Uterus (tissue), 2 donors: ENCODE measurements at regions not wholly inside any gene's neighbourhood (a gene's known extent, or its start where the extent isn't known, plus 50 kb on each side); places are given as distances from the start of the nearest gene placed in this dataset.

Experiments
- CTCF ChIP-seq, 4 experiments: fragments of 200-600 bp in 2 of 4; fragments of 450-650 bp in 2 of 4; sonication (generic) in 2 of 4; IDR thresholded peaks; one replicate each; pipeline ENCODE4 v1.5.1; 2016 to 2019; ENCODE audit warnings: antibody characterized with exemption in 4 of 4, mild to moderate bottlenecking in 2 of 4, moderate library complexity in 1 of 4
- POLR2A ChIP-seq, 2 donors: fragments of 450-650 bp; IDR thresholded peaks; one replicate each; pipeline ENCODE4 v1.6.1; 2016; ENCODE audit warnings: antibody characterized with exemption in 2 of 2, mild to moderate bottlenecking in 1 of 2, moderate library complexity in 1 of 2

- no peak for TF ChIP-seq CTCF (IDR thresholded peaks at IDR 0.05)
- TF ChIP-seq POLR2A (IDR thresholded peaks at IDR 0.05): no peak
These were observed 168.0 kb upstream of the ID4 start for GRCh38 chr6:19669206-19669605.
